Type B pancreatic cell (in vitro differentiated cells): ENCODE measurements at regions not wholly inside any gene's neighbourhood (a gene's known extent, or its start where the extent isn't known, plus 50 kb on each side); places are given as distances from the start of the nearest gene placed in this dataset.

Source experiments
- DNase-seq: peaks from one replicate; pipeline ENCODE4 v3.0.0; 2021; ENCODE audit warnings: mixed read lengths; ENCODE audit not compliant: unreplicated experiment; ENCODE audit errors: extremely low spot score
- H3K27ac Mint-ChIP-seq: 2 replicates; pipeline ENCODE4 v1.8.0; 2021; ENCODE audit warnings: mild to moderate bottlenecking, mixed read lengths
- H3K27me3 Mint-ChIP-seq: 2 replicates; pipeline ENCODE4 v1.8.0; 2021; ENCODE audit warnings: mixed read lengths
- H3K36me3 Mint-ChIP-seq: 2 replicates; pipeline ENCODE4 v1.8.0; 2021; ENCODE audit warnings: mixed read lengths
- H3K4me1 Mint-ChIP-seq: one replicate; pipeline ENCODE4 v1.8.0; 2021; ENCODE audit warnings: mixed read lengths; ENCODE audit not compliant: unreplicated experiment
- H3K4me3 Mint-ChIP-seq: 2 replicates; pipeline ENCODE4 v1.8.0; 2021; ENCODE audit warnings: mild to moderate bottlenecking, mixed read lengths
- H3K9me3 Mint-ChIP-seq: 2 replicates; pipeline ENCODE4 v1.8.0; 2021; ENCODE audit warnings: mixed read lengths
- TF ChIP-seq, protein P1 (sequence below): fragments of 200-600 bp; sonication (generic); conservative IDR thresholded peaks from 2 replicates; pipeline ENCODE4 v1.5.0; 2021; ENCODE audit warnings: antibody characterized with exemption, mild to moderate bottlenecking

DNA sequence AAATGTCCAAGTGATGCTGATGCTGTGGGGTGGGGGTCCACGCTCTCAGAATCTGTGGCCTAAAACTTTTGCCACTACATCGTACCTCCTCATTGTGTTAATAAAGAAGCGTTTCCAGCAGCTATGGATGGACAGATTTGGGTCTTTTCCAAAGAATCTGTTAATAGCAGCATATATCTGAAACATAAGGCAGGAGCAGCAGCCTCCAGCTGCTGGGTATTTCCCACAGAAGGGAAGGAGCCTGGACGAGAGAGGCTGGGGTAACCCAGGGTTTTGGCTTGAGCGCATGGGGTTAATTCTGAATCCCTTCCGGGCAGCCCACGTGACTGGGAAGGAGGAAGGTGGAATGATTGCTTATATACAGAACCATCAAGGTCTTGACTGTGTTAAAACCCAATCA is 332.4 kb downstream of the BCOR start:
- peak overlapping the region; percentile 82 for H3K27ac Mint-ChIP-seq
- peaks cover 23% of the 10 kb centered on the region for H3K4me1 Mint-ChIP-seq
- peak overlapping the region; percentile 15 for H3K4me3 Mint-ChIP-seq
- peaks cover 7% of the 10 kb centered on the region for H3K9me3 Mint-ChIP-seq
- no peaks in the 10 kb centered on the region for H3K36me3 Mint-ChIP-seq
- TF ChIP-seq, protein P1, sequence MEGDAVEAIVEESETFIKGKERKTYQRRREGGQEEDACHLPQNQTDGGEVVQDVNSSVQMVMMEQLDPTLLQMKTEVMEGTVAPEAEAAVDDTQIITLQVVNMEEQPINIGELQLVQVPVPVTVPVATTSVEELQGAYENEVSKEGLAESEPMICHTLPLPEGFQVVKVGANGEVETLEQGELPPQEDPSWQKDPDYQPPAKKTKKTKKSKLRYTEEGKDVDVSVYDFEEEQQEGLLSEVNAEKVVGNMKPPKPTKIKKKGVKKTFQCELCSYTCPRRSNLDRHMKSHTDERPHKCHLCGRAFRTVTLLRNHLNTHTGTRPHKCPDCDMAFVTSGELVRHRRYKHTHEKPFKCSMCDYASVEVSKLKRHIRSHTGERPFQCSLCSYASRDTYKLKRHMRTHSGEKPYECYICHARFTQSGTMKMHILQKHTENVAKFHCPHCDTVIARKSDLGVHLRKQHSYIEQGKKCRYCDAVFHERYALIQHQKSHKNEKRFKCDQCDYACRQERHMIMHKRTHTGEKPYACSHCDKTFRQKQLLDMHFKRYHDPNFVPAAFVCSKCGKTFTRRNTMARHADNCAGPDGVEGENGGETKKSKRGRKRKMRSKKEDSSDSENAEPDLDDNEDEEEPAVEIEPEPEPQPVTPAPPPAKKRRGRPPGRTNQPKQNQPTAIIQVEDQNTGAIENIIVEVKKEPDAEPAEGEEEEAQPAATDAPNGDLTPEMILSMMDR, result no peak
- DNase-seq, result no peak
- no peaks in the 10 kb centered on the region for H3K27me3 Mint-ChIP-seq

- Mint-ChIP-seq H3K27ac (peak overlapping the region; percentile 82), H3K9me3 (peaks cover 10% of the 10 kb centered on the region), H3K36me3 (no peaks in the 10 kb centered on the region), H3K4me1 (peaks cover 23% of the 10 kb centered on the region), H3K4me3 (peak overlapping the region; percentile 15), H3K27me3 (no peaks in the 10 kb centered on the region)
- no peak for DNase-seq
- TF ChIP-seq, protein P1, result no peak
These were observed 331.6 kb downstream of the BCOR start for GRCh38 chrX:39766085-39766726.

GRCh38 chrX:39766855-39767254 is 330.9 kb downstream of the BCOR start:
- no peaks in the 10 kb centered on the region for H3K27me3 Mint-ChIP-seq
- H3K4me1 Mint-ChIP-seq, result peaks cover 26% of the 10 kb centered on the region
- H3K9me3 Mint-ChIP-seq, result peaks cover 10% of the 10 kb centered on the region
- H3K36me3 Mint-ChIP-seq, result no peaks in the 10 kb centered on the region
- TF ChIP-seq, protein P1, result no peak
- no peak overlapping the region for H3K27ac Mint-ChIP-seq
- no peak for DNase-seq
- no peak overlapping the region for H3K4me3 Mint-ChIP-seq

DNA sequence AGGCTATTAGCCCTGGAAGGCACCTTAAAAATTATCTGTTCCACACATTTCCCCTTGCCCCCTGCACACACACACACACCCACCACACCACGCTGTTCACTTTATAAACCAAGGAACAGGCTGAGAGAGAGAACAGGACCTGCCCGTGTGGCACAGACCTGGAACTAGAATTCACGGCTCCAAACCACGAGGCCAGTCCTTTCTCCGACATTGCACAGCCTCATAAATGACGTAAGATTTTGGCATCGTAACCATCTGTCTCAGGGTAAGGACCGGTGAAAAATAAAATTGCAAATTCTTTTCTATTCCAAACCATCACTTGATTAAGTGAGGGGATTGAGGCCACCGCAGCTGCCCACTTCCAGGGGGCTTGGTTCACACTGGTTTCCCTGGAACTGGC is 330.3 kb downstream of the BCOR start:
- Mint-ChIP-seq H3K27me3 (no peaks in the 10 kb centered on the region), H3K36me3 (no peaks in the 10 kb centered on the region), H3K4me3 (no peak overlapping the region), H3K4me1 (peaks cover 30% of the 10 kb centered on the region), H3K27ac (no peak overlapping the region), H3K9me3 (peaks cover 5% of the 10 kb centered on the region)
- TF ChIP-seq, protein P1, result no peak
- no peak for DNase-seq

GRCh38 chrX:39769748-39770147 is 328.0 kb downstream of the BCOR start:
- TF ChIP-seq, protein P1, result no peak
- H3K36me3 Mint-ChIP-seq, result no peaks in the 10 kb centered on the region
- no peaks in the 10 kb centered on the region for H3K27me3 Mint-ChIP-seq
- H3K27ac Mint-ChIP-seq, result no peak overlapping the region
- peaks cover 5% of the 10 kb centered on the region for H3K9me3 Mint-ChIP-seq
- no peak for DNase-seq
- H3K4me1 Mint-ChIP-seq, result peaks cover 34% of the 10 kb centered on the region
- no peak overlapping the region for H3K4me3 Mint-ChIP-seq

GRCh38 chrX:39771089-39771488 is 326.7 kb downstream of the BCOR start:
- H3K4me1 Mint-ChIP-seq, result peaks cover 24% of the 10 kb centered on the region
- H3K4me3 Mint-ChIP-seq, result no peak overlapping the region
- no peak overlapping the region for H3K27ac Mint-ChIP-seq
- H3K27me3 Mint-ChIP-seq, result no peaks in the 10 kb centered on the region
- peaks cover 5% of the 10 kb centered on the region for H3K9me3 Mint-ChIP-seq
- TF ChIP-seq, protein P1, result no peak
- H3K36me3 Mint-ChIP-seq, result no peaks in the 10 kb centered on the region
- no peak for DNase-seq
